OCI-LY1 (cell line): ENCODE measurements at regions not wholly inside any gene's neighbourhood (a gene's known extent, or its start where the extent isn't known, plus 50 kb on each side); places are given as distances from the start of the nearest gene placed in this dataset.

ENCODE experiments used
- CTCF ChIP-seq: fragments of 200-600 bp; sonication (generic), shearing (Covaris generic); IDR thresholded peaks from 2 replicates; pipeline ENCODE4 v1.5.1; 2017; ENCODE audit warnings: mild to moderate bottlenecking, antibody characterized with exemption, low read length, moderate library complexity, mixed read lengths
- EZH2 ChIP-seq: fragments of 200-600 bp; sonication (generic), shearing (Covaris generic); IDR thresholded peaks from 2 replicates; pipeline ENCODE4 v1.8.0; 2017; ENCODE audit warnings: borderline replicate concordance, mixed run types, mild to moderate bottlenecking, antibody characterized with exemption, low read length, moderate library complexity, mixed read lengths

GRCh38 chr2:211174021-211174420, 617.6 kb downstream of the CPS1 start:
- no peak for TF ChIP-seq CTCF
- TF ChIP-seq EZH2, result no peak
